Right atrium auricular region (tissue), 2 donors: ENCODE measurements at regions not wholly inside any gene's neighbourhood (a gene's known extent, or its start where the extent isn't known, plus 50 kb on each side); places are given as distances from the start of the nearest gene placed in this dataset.

Experiments used
- DNase-seq: peaks from one replicate; pipeline ENCODE4 v3.0.0-alpha.2; 2019; ENCODE audit warnings: low spot score
- H3K27ac ChIP-seq, 2 donors: fragments of 200-600 bp; sonication (generic); 1 replicate in 1 of 2; 2 replicates in 1 of 2; pipeline ENCODE4 v1.5.1; 2016 to 2019
- H3K27me3 ChIP-seq, 2 donors: fragments of 200-600 bp; sonication (generic); one replicate each; pipeline versions ENCODE4 v1.5.1 to v1.6.0; 2017 to 2019
- H3K36me3 ChIP-seq: fragments of 200-600 bp; sonication (generic); one replicate; pipeline ENCODE4 v1.5.1; 2016
- H3K4me1 ChIP-seq, 2 donors: fragments of 200-600 bp; sonication (generic); one replicate each; pipeline versions ENCODE4 v1.5.1 to v1.6.0; 2017 to 2019
- H3K4me3 ChIP-seq, 2 donors: fragments of 200-600 bp; sonication (generic); 1 replicate in 1 of 2; 2 replicates in 1 of 2; pipeline ENCODE4 v1.5.1; 2017 to 2019; ENCODE audit warnings: mild to moderate bottlenecking in 1 of 2, moderate library complexity in 1 of 2
- H3K9me3 ChIP-seq, 2 donors: fragments of 200-600 bp; sonication (generic); one replicate each; pipeline ENCODE4 v1.5.1; 2019
- TF ChIP-seq, protein P1 (sequence below), 2 donors: fragments of 200-600 bp; sonication (generic); IDR thresholded peaks; one replicate each; pipeline ENCODE4 v1.5.1; 2019; ENCODE audit warnings: antibody characterized with exemption in 2 of 2

GRCh38 chr12:94867066-94867855 is 136.2 kb downstream of the NDUFA12 start:
- TF ChIP-seq, protein P1, sequence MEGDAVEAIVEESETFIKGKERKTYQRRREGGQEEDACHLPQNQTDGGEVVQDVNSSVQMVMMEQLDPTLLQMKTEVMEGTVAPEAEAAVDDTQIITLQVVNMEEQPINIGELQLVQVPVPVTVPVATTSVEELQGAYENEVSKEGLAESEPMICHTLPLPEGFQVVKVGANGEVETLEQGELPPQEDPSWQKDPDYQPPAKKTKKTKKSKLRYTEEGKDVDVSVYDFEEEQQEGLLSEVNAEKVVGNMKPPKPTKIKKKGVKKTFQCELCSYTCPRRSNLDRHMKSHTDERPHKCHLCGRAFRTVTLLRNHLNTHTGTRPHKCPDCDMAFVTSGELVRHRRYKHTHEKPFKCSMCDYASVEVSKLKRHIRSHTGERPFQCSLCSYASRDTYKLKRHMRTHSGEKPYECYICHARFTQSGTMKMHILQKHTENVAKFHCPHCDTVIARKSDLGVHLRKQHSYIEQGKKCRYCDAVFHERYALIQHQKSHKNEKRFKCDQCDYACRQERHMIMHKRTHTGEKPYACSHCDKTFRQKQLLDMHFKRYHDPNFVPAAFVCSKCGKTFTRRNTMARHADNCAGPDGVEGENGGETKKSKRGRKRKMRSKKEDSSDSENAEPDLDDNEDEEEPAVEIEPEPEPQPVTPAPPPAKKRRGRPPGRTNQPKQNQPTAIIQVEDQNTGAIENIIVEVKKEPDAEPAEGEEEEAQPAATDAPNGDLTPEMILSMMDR (IDR thresholded peaks at IDR 0.05) = no peak
- no peaks in the 10 kb centered on the region for H3K4me1 ChIP-seq
- no peak overlapping the region for H3K4me3 ChIP-seq
- H3K9me3 ChIP-seq = no peaks in the 10 kb centered on the region
- no peak for DNase-seq
- H3K36me3 ChIP-seq = no peaks in the 10 kb centered on the region
- H3K27me3 ChIP-seq = no peaks in the 10 kb centered on the region
- H3K27ac ChIP-seq = no peak overlapping the region

GRCh38 chr12:94864987-94865386 is 138.5 kb downstream of the NDUFA12 start:
- H3K4me1 ChIP-seq = no peaks in the 10 kb centered on the region

GRCh38 chr12:94863321-94864035 is 140.0 kb downstream of the NDUFA12 start:
- TF ChIP-seq, protein P1 (IDR thresholded peaks at IDR 0.05) = no peak
- H3K4me1 ChIP-seq = no peaks in the 10 kb centered on the region
- no peak for DNase-seq
- no peaks in the 10 kb centered on the region for H3K27me3 ChIP-seq
- no peak overlapping the region for H3K27ac ChIP-seq
- H3K9me3 ChIP-seq = no peaks in the 10 kb centered on the region
- H3K36me3 ChIP-seq = no peaks in the 10 kb centered on the region
- H3K4me3 ChIP-seq = no peak overlapping the region

More at GRCh38 chr12:94864987-94865386, 138.5 kb downstream of the NDUFA12 start:
- no peaks in the 10 kb centered on the region for H3K9me3 ChIP-seq
- H3K4me3 ChIP-seq = no peak overlapping the region
- no peaks in the 10 kb centered on the region for H3K36me3 ChIP-seq
- TF ChIP-seq, protein P1 (IDR thresholded peaks at IDR 0.05) = no peak
- H3K27me3 ChIP-seq = no peaks in the 10 kb centered on the region
- no peak for DNase-seq
- H3K27ac ChIP-seq = no peak overlapping the region

DNA sequence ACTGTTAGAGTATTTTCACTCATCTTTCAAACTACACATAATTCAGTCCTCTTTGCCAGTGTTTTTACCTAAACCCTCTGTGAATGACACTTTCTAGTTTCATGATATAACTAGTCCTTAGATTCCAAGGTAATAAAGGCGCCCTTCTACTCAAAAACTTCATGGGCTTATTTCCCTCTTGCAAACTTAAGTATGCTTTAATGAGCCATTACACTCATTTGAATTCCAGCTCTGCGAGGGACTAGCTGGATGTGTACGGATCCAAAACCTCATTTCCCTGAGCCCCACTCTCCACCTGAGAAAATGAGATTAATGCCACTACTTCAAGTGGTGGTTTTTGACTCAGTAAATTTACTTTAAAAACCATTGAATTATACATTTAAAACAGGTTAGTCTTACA is 141.1 kb downstream of the NDUFA12 start:
- no peaks in the 10 kb centered on the region for H3K4me1 ChIP-seq
- no peak for DNase-seq
- no peaks in the 10 kb centered on the region for H3K9me3 ChIP-seq
- no peaks in the 10 kb centered on the region for H3K27me3 ChIP-seq
- no peak overlapping the region for H3K4me3 ChIP-seq
- TF ChIP-seq, protein P1 (IDR thresholded peaks at IDR 0.05) = no peak
- no peaks in the 10 kb centered on the region for H3K36me3 ChIP-seq
- H3K27ac ChIP-seq = no peak overlapping the region

DNA sequence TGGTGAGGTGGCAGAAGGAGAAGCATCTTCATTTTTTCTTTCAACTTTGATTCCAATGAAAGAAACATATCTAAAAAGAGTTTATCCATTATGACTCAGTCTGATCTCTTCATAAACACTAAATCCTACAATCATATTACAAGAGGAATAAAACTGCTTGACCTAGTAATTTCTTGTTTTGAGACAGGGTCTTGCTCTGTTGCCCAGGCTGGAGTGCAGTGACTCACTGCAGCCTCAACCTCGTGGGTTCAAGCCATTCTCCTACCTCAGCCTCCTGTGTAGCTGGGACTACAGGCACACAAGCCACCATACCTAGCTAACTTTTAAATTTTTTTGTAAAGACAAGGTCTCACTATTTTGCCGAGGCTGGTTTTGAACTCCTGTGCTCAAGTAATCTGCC is 147.2 kb downstream of the NDUFA12 start:
- TF ChIP-seq, protein P1 (IDR thresholded peaks at IDR 0.05) = no peak
- Histone ChIP-seq H3K4me3 (no peak overlapping the region), H3K27me3 (no peaks in the 10 kb centered on the region), H3K4me1 (no peaks in the 10 kb centered on the region), H3K9me3 (no peaks in the 10 kb centered on the region), H3K36me3 (no peaks in the 10 kb centered on the region), H3K27ac (no peak overlapping the region)
- no peak for DNase-seq
